H1 (cell line): ENCODE measurements at regions not wholly inside any gene's neighbourhood (a gene's known extent, or its start where the extent isn't known, plus 50 kb on each side); places are given as distances from the start of the nearest gene placed in this dataset.

Experiments used
- CTCF ChIA-PET: fragments of 300-600 bp; sonication (Branson Sonifier 250); formaldehyde crosslinking; loops from one replicate; lab custom pipeline; 2021; ENCODE audit not compliant: partially characterized antibody; lab: Charles Lee
- POLR2A ChIA-PET: fragments of 300-600 bp; sonication (Branson Sonifier 250); formaldehyde crosslinking; loops from one replicate; lab custom pipeline; 2021; ENCODE audit warnings: inconsistent platforms; ENCODE audit not compliant: partially characterized antibody; lab: Charles Lee
- DNase-seq, 2 experiments: peaks; one replicate each; pipeline versions ENCODE4 v3.0.0 to v3.0.0-alpha.2; 2010 to 2022; ENCODE audit warnings: low spot score in 2 of 2, low read depth in 1 of 2, mixed read lengths in 1 of 2
- FAIRE-seq: peaks from 2 replicates; lab custom pipeline; 2011; peaks lifted over from hg19 to GRCh38; lab: Jason Lieb, UNC
- H2AFZ ChIP-seq: 2 replicates; pipeline ENCODE4 v1.8.1; 2012; ENCODE audit warnings: low read length, inconsistent platforms
- H2AK5ac ChIP-seq: 2 replicates; pipeline ENCODE4 v1.6.1; 2013; ENCODE audit warnings: low read depth, low read length
- H2BK120ac ChIP-seq: replicated peaks from 2 replicates; pipeline ENCODE3; 2013; ENCODE audit warnings: low read depth, low read length, inconsistent platforms
- H2BK12ac ChIP-seq: 2 replicates; pipeline ENCODE4 v1.6.1; 2013; ENCODE audit warnings: low read depth, low read length
- H2BK15ac ChIP-seq: 2 replicates; pipeline ENCODE4 v1.6.1; 2013; ENCODE audit warnings: low read length
- H2BK20ac ChIP-seq: 2 replicates; pipeline ENCODE4 v1.6.1; 2013; ENCODE audit warnings: low read length
- H2BK5ac ChIP-seq: 2 replicates; pipeline ENCODE4 v1.6.1; 2013; ENCODE audit warnings: low read depth, low read length
- H3K14ac ChIP-seq: 2 replicates; pipeline ENCODE4 v1.6.1; 2013; ENCODE audit warnings: inconsistent platforms; ENCODE audit not compliant: insufficient read length
- H3K18ac ChIP-seq: 2 replicates; pipeline ENCODE4 v1.6.1; 2013; ENCODE audit warnings: low read length; ENCODE audit errors: extremely low read depth
- H3K23ac ChIP-seq: 2 replicates; pipeline ENCODE4 v1.6.1; 2013; ENCODE audit warnings: inconsistent platforms; ENCODE audit not compliant: insufficient read length
- H3K23me2 ChIP-seq: 2 replicates; pipeline ENCODE4 v1.6.1; 2013; ENCODE audit warnings: low read depth, low read length
- H3K27ac ChIP-seq: 2 replicates; pipeline ENCODE4 v1.6.1; 2011; ENCODE audit warnings: low read depth, low read length, inconsistent platforms
- H3K27me3 ChIP-seq, 4 experiments: replicated peaks in 1 of 4; 1 replicate in 1 of 4; 2 replicates in 3 of 4; pipeline versions ENCODE4 v1.6.1 to v1.8.1; 2011 to 2013; ENCODE audit warnings: low read length in 3 of 4, mild to moderate bottlenecking in 3 of 4, inconsistent platforms in 2 of 4, mixed read lengths in 2 of 4, moderate library complexity in 1 of 4; ENCODE audit not compliant: control insufficient read depth in 3 of 4, insufficient read depth in 3 of 4; ENCODE audit errors: extremely low read depth in 1 of 4
- H3K36me3 ChIP-seq, 4 experiments: 2 replicates each; pipeline versions ENCODE4 v1.6.1 to v1.8.1; 2011 to 2013; ENCODE audit warnings: mild to moderate bottlenecking in 4 of 4, low read length in 3 of 4, moderate library complexity in 2 of 4, control low read depth in 1 of 4, inconsistent platforms in 1 of 4; ENCODE audit not compliant: insufficient read depth in 4 of 4, control insufficient read depth in 2 of 4
- H3K4ac ChIP-seq: replicated peaks from 2 replicates; pipeline ENCODE3; 2013; ENCODE audit warnings: low read length, low read depth, mixed read lengths, inconsistent platforms; ENCODE audit not compliant: insufficient read length
- H3K4me1 ChIP-seq, 4 experiments: replicated peaks in 1 of 4; 1 replicate in 1 of 4; 2 replicates in 3 of 4; pipeline versions ENCODE4 v1.6.1 to v1.8.1; 2011 to 2013; ENCODE audit warnings: low read length in 3 of 4, inconsistent platforms in 2 of 4, mixed read lengths in 1 of 4; ENCODE audit not compliant: insufficient read depth in 4 of 4, control insufficient read depth in 3 of 4
- H3K4me2 ChIP-seq, 2 experiments: 2 replicates each; pipeline versions ENCODE4 v1.6.1 to v1.8.1; 2011 to 2013; ENCODE audit warnings: low read depth in 2 of 2, low read length in 2 of 2, control low read depth in 1 of 2, inconsistent platforms in 1 of 2, mild to moderate bottlenecking in 1 of 2; ENCODE audit not compliant: insufficient read depth in 1 of 2
- H3K4me3 ChIP-seq, 4 experiments: fragments of 200-600, 300-600 bp in 1 of 4; sonication (generic), shearing (Covaris generic), sonication (Bioruptor Twin) in 1 of 4; 2 replicates each; pipeline versions ENCODE4 v1.5.1 to v1.8.1; 2011 to 2016; ENCODE audit warnings: low read length in 4 of 4, low read depth in 3 of 4, control low read depth in 2 of 4, inconsistent platforms in 2 of 4, mild to moderate bottlenecking in 2 of 4, mixed read lengths in 1 of 4, moderate library complexity in 1 of 4; ENCODE audit not compliant: insufficient read depth in 2 of 4; ENCODE audit errors: extremely low read depth in 1 of 4
- H3K56ac ChIP-seq: replicated peaks from 2 replicates; pipeline ENCODE3; 2013; ENCODE audit warnings: low read depth, mild to moderate bottlenecking, mixed read lengths, low read length, inconsistent platforms; ENCODE audit not compliant: insufficient read length
- H3K79me1 ChIP-seq: 2 replicates; pipeline ENCODE4 v1.6.1; 2013; ENCODE audit warnings: low read depth, low read length, control low read depth
- H3K79me2 ChIP-seq, 2 experiments: 2 replicates each; pipeline versions ENCODE4 v1.6.1 to v1.8.1; 2012 to 2013; ENCODE audit warnings: low read length in 2 of 2, mild to moderate bottlenecking in 2 of 2, inconsistent platforms in 1 of 2; ENCODE audit not compliant: insufficient read depth in 2 of 2, control insufficient read depth in 1 of 2
- H3K9ac ChIP-seq, 4 experiments: replicated peaks in 1 of 4; 1 replicate in 1 of 4; 2 replicates in 3 of 4; pipeline versions ENCODE4 v1.6.1 to v1.8.1; 2011 to 2013; ENCODE audit warnings: low read depth in 3 of 4, low read length in 3 of 4, control low read depth in 2 of 4, mild to moderate bottlenecking in 2 of 4, moderate library complexity in 2 of 4, inconsistent platforms in 1 of 4; ENCODE audit errors: extremely low read depth in 1 of 4
- H3K9me3 ChIP-seq, 2 experiments: 2 replicates each; pipeline versions ENCODE4 v1.6.1 to v1.8.1; 2012 to 2013; ENCODE audit warnings: mild to moderate bottlenecking in 2 of 2, moderate library complexity in 2 of 2, control low read depth in 1 of 2, inconsistent platforms in 1 of 2, low read depth in 1 of 2, low read length in 1 of 2, mixed read lengths in 1 of 2; ENCODE audit not compliant: insufficient read depth in 2 of 2
- H4K20me1 ChIP-seq, 2 experiments: replicated peaks in 1 of 2; 2 replicates each; pipeline versions ENCODE3 to v1.8.1; 2011 to 2013; ENCODE audit warnings: inconsistent platforms in 2 of 2, low read length in 2 of 2, mild to moderate bottlenecking in 1 of 2; ENCODE audit not compliant: insufficient read depth in 2 of 2, control insufficient read depth in 1 of 2
- H4K5ac ChIP-seq: 2 replicates; pipeline ENCODE4 v1.6.1; 2013; ENCODE audit warnings: low read length, low read depth, mixed read lengths, inconsistent platforms; ENCODE audit not compliant: insufficient read length
- H4K8ac ChIP-seq: 2 replicates; pipeline ENCODE4 v1.8.0; 2013; ENCODE audit warnings: mild to moderate bottlenecking, moderate library complexity, low read length, inconsistent platforms; ENCODE audit not compliant: insufficient read depth; ENCODE audit errors: extremely low read depth
- H4K91ac ChIP-seq: replicated peaks from 2 replicates; pipeline ENCODE3; 2013; ENCODE audit warnings: low read length, mixed read lengths, inconsistent platforms; ENCODE audit not compliant: insufficient read length
- CBX5 ChIP-seq: fragments of 300-800, 300-1000 bp; sonication (generic); IDR thresholded peaks from 2 replicates; pipeline ENCODE4 v1.7.1; 2016; ENCODE audit warnings: antibody characterized with exemption, low read length, low read depth
- SP4 ChIP-seq: IDR thresholded peaks from 2 replicates; pipeline ENCODE4 v1.6.1; 2012; ENCODE audit warnings: low read length, inconsistent platforms
- WGBS, 2 experiments: shearing (Covaris generic) in 1 of 2; methylation state at CpG; one replicate each; pipeline versions ENCODE4 v1.1.6 to v1.1.7; 2013 to 2015; ENCODE audit warnings: low lambda C conversion rate in 2 of 2, mixed read lengths in 2 of 2, inconsistent platforms in 1 of 2, low coverage in 1 of 2, missing lambda C conversion rate in 1 of 2; ENCODE audit not compliant: insufficient replicate concordance in 2 of 2, insufficient coverage in 1 of 2, insufficient read length in 1 of 2; ENCODE audit errors: extremely low coverage in 1 of 2, missing lambda C conversion rate in 1 of 2; 5-methylcytosine and 5-hydroxymethylcytosine counted together

GRCh38 chr2:22885245-22885644, 499.7 kb upstream of the KLHL29 start:
- ChIA-PET CTCF (interaction anchor here (0.6 kb wide), 1 partner anchor 509 kb away, joined by 3 read pairs; no protein-coding TSS in a partner anchor), POLR2A (no interaction called here)
- no peak overlapping the region for H2AK5ac ChIP-seq
- H3K79me2 ChIP-seq: no peaks in the 10 kb centered on the region
- no peaks in the 10 kb centered on the region for H4K20me1 ChIP-seq
- no peak overlapping the region for H3K56ac ChIP-seq
- no peak overlapping the region for H3K4ac ChIP-seq
- H3K9ac ChIP-seq: no peak overlapping the region
- 55% methylated on average over 1 of the region's 1 CpG; no CpG with 5 or more reads in 1 of the 2 experiments for WGBS, 2 experiments
- no peak overlapping the region for H2BK120ac ChIP-seq
- no peaks in the 10 kb centered on the region for H3K36me3 ChIP-seq
- peak overlapping the region; percentile 31 to 43; a peak in 1 of 4 replicates for H3K4me2 ChIP-seq
- no peak for DNase-seq
- peak overlapping the region; percentile 89; the same call in 1 of the 2 replicates for H2BK5ac ChIP-seq
- no peak overlapping the region for H3K23ac ChIP-seq
- no peak overlapping the region for H2BK12ac ChIP-seq
- H3K9me3 ChIP-seq: 0 out of 4 replicates have a peak, but pooled peaks cover 0 to 4% of the 10 kb centered on the region in 2 experiments
- FAIRE-seq: peak; percentile 65
- H2BK20ac ChIP-seq: no peak overlapping the region
- no peak overlapping the region for H3K27ac ChIP-seq
- H4K91ac ChIP-seq: no peak overlapping the region
- no peaks in the 10 kb centered on the region for H3K27me3 ChIP-seq
- no peak overlapping the region for H2BK15ac ChIP-seq
- no peak overlapping the region for H4K8ac ChIP-seq
- H3K4me1 ChIP-seq: peaks cover 0 to 19% (median 17%) of the 10 kb centered on the region in 4 experiments; a peak in 6 of 7 replicates
- H3K14ac ChIP-seq: no peak overlapping the region
- TF ChIP-seq SP4 (no peak), CBX5 (no peak)
- H3K23me2 ChIP-seq: no peaks in the 10 kb centered on the region
- no peaks in the 10 kb centered on the region for H3K79me1 ChIP-seq
- H4K5ac ChIP-seq: no peak overlapping the region
- no peak overlapping the region for H3K18ac ChIP-seq
- H3K4me3 ChIP-seq: peak overlapping the region in 1 of 4 experiments; percentile 27; a peak in 1 of 8 replicates
- no peak overlapping the region for H2AFZ ChIP-seq
